ENCODE measurements at regions not wholly inside any gene's neighbourhood (a gene's known extent, or its start where the extent isn't known, plus 50 kb on each side); places are given as distances from the start of the nearest gene placed in this dataset.

GRCh38 chr9:119853126-119853525 lies 483.9 kb upstream of the BRINP1 start:
- no peak overlapping the region for H3K27ac ChIP-seq (ENCODE audit: low read depth in 1 of 2, low read length in 2 of 2)
- no peaks in the 10 kb centered on the region for H3K27me3 ChIP-seq (ENCODE audit: control insufficient read depth in 4 of 4, insufficient read depth in 4 of 4, low read length in 3 of 4)
- no peak for DNase-seq (ENCODE audit: low spot score)
- TF ChIP-seq RXRA (IDR thresholded peaks at IDR 0.05) (no peak), TAF1 (conservative IDR thresholded peaks at IDR 0.05) (no peak), GABPA (IDR thresholded peaks at IDR 0.05 in 1 of 2, conservative IDR thresholded peaks at IDR 0.05 in 1 of 2) (no peak), NR2F2 (IDR thresholded peaks at IDR 0.05) (no peak), YY1 (IDR thresholded peaks at IDR 0.05) (no peak)
- H3K36me3 ChIP-seq (ENCODE audit: control insufficient read depth in 4 of 4, insufficient read depth in 3 of 4, low read depth in 1 of 4, low read length in 3 of 4): no peaks in the 10 kb centered on the region
- H3K4me3 ChIP-seq (ENCODE audit: low read depth in 1 of 3, low read length in 3 of 3): no peak overlapping the region
- H3K4me1 ChIP-seq (ENCODE audit: control insufficient read depth in 4 of 4, insufficient read depth in 4 of 4, low read length in 3 of 4): no peaks in the 10 kb centered on the region
- no peak overlapping the region for H3K9ac ChIP-seq (ENCODE audit: low read depth in 1 of 2, low read length in 2 of 2)
- H3K9me3 ChIP-seq (ENCODE audit: control insufficient read depth in 4 of 4, low read length in 3 of 4): no peaks in the 10 kb centered on the region

- no peaks in the 10 kb centered on the region for H3K9me3 ChIP-seq (ENCODE audit: control insufficient read depth in 4 of 4, low read length in 3 of 4)
- TF ChIP-seq EGR1 (IDR thresholded peaks at IDR 0.05; ENCODE audit: low read depth in 2 of 2) (no peak), JUND (IDR thresholded peaks at IDR 0.05) (no peak), HNF4G (IDR thresholded peaks at IDR 0.05) (no peak), SP1 (IDR thresholded peaks at IDR 0.05) (no peak), MAX (IDR thresholded peaks at IDR 0.05) (no peak), TAF1 (conservative IDR thresholded peaks at IDR 0.05) (no peak), NR2F2 (IDR thresholded peaks at IDR 0.05) (no peak), GABPA (IDR thresholded peaks at IDR 0.05 in 1 of 2, conservative IDR thresholded peaks at IDR 0.05 in 1 of 2) (no peak), RXRA (IDR thresholded peaks at IDR 0.05) (no peak), FOXA1 (IDR thresholded peaks at IDR 0.05) (no peak), REST (IDR thresholded peaks at IDR 0.05) (no peak), ZBTB33 (IDR thresholded peaks at IDR 0.05) (no peak), HNF4A (conservative IDR thresholded peaks at IDR 0.05) (no peak), FOXA2 (IDR thresholded peaks at IDR 0.05) (no peak), CTCF (IDR thresholded peaks at IDR 0.05; ENCODE audit: low read depth, low read length, missing input control) (no peak), RAD21 (IDR thresholded peaks at IDR 0.05) (no peak), YY1 (IDR thresholded peaks at IDR 0.05) (no peak), ATF3 (IDR thresholded peaks at IDR 0.05) (no peak)
- H3K36me3 ChIP-seq (ENCODE audit: control insufficient read depth in 4 of 4, insufficient read depth in 3 of 4, low read depth in 1 of 4, low read length in 3 of 4): no peaks in the 10 kb centered on the region
- H3K27me3 ChIP-seq (ENCODE audit: control insufficient read depth in 4 of 4, insufficient read depth in 4 of 4, low read length in 3 of 4): no peaks in the 10 kb centered on the region
- no peaks in the 10 kb centered on the region for H3K4me1 ChIP-seq (ENCODE audit: control insufficient read depth in 4 of 4, insufficient read depth in 4 of 4, low read length in 3 of 4)
- no peak overlapping the region for H3K9ac ChIP-seq (ENCODE audit: low read depth in 1 of 2, low read length in 2 of 2)
- H3K4me3 ChIP-seq (ENCODE audit: low read depth in 1 of 3, low read length in 3 of 3): no peak overlapping the region
- WGBS: 59% methylated on average over 7 of the region's 7 CpGs
- no peak for DNase-seq (ENCODE audit: low spot score)
- no peak overlapping the region for H3K27ac ChIP-seq (ENCODE audit: low read depth in 1 of 2, low read length in 2 of 2)
These were observed 483.2 kb upstream of the BRINP1 start for GRCh38 chr9:119852390-119852789.

All from liver (tissue), 8 donors.